ENCODE measurements at regions not wholly inside any gene's neighbourhood (a gene's known extent, or its start where the extent isn't known, plus 50 kb on each side); places are given as distances from the start of the nearest gene placed in this dataset.

DNA sequence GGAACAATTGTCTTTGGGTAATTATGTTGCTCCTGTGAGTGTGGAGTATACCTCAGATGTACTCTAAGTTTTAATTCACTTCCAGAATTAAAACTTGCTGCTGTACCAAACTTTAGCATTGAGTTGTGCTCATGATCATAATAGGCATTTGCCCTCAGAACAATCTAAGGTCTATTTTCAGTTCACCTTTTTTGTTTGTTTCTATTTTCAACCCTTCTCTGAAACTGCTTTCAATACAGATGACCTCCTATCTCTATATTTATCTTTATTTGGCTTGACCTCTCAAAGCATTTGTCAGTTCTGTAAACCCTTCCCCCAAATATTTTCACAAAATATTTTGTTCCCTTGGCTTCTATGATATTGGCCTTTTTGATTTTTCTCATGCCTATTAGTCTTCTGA lies 873.0 kb downstream of the OLFM4 start:
- no peak for DNase-seq

DNA sequence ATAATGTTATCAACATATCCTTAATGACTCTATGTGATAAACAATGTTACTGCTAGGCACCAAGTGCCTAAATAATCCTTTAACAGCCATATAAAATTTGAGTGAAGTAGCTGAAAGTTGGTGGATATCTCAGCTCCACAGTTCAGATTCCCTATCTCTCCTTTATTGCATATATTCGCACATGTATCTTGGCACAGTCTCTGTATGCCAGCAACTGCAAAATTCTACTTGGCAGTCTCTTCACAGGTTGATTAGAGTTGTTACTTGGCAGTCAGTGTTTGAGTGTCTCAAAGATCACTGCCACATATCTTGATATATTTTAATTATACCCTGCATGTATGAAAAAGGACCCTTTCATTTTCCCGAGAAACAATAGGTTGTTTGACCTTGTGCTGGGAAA lies 879.3 kb downstream of the OLFM4 start:
- DNase-seq = no peak

DNA sequence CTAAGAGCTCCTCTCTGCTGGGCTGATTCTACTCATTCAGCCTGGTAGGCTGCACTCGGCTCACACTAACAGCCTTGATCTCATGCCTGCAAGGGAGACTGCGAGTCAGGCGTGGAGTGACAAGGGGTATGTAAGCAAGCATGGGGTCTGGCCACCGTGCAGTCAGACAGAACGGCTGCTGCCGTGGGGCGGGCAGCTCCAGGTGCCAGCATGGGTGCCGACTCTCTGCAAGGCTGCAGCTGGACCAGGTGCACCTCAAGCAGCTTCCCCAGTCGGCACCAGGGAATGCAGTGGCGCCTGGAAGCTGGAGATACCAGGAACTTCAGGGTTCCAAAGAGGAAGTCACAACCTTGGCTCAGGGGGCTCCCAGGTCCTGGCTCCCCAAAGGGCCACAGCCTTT lies 892.3 kb downstream of the OLFM4 start:
- no peak for DNase-seq

DNA sequence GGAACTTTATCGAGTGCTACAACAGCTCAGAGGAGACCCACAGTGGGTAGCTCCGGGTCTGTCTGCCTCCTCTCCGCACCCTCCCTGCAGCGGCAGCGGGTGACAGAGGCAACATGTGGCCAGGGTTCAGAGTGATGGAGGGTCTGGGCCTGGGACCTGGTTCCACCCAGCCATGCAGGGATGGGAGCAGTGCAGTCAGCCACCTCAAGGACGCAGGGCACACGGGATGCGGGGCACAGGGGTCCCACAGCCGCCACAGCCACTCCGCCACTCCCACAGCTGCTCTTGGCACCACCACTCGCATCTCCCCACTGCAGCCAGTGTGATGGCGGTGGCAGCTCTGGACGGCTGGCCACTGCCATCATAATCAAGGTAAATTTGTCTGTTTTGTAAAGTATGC lies 892.9 kb downstream of the OLFM4 start:
- no peak for DNase-seq

DNA sequence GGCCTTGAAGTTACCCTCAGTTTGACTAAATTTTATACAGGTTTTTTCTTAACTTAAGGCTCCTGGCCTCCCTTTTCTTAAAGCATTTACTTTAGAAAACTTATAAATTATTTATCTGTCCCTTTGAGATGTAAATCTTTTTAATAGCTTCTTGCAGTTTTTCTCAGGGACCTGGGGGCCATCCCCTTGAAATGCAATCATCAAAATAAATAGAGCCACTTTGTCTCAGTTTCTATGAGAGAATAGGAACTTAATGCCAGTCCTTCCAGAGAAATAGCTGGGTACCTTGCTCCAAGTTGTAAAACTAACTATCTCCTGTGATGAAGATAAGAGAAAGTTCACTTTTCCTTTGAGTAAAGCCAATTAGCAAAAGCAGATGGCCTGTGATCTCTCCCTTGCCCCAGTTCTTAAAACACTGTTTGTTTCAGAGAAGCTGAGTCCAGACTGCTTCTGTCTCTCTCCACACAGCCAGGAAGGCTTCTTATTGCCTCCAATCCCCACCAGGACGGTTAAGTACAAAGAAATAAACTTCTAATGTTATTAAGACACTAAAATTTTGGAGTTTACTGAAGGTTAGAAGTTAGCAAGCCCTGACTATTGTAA lies 913.1 kb downstream of the OLFM4 start:
- no peak for DNase-seq

DNA sequence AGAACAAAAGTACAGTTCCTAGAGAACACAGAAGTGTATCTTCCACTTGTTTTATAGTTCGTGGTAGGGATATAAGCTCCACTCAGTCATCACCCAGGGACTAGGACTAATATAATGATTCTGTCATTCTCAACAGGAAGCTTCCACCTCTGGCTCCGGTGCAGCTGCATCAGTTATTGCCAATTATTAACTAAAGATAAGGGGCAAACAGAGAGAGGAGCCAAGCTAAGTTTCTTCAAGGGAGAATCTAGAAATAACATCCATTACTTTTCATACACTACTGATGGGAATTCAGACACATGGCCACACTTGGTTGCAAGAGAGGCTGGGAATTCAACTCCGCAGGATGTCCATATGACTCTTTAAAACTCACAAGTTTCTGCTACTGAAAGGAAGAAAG lies 917.9 kb downstream of the OLFM4 start:
- no peak for DNase-seq

DNA sequence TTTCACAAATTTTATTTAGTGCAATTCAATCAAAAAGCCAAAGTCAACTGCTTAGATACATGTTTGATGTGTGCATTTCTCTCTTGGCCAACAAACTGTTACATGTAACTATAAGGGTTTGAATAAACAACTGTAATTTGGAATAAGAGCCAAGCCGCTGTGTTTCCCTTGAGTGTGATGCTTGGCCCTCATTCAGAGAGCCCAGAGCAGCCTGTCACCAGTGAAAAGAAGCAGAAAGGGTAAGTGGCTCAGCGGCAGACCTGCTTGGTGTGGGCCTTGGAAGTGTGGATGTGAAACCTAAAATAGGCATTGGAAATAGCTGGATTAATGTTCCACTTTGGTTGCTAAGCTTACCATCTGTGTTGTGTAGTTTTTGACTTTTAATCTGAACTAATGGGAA lies 924.6 kb downstream of the OLFM4 start:
- DNase-seq = no peak

All from activated CD4-positive, alpha-beta T cell treated with anti-CD3 and anti-CD28 coated beads for 4 hours (primary cell).